ENCODE measurements at regions not wholly inside any gene's neighbourhood (a gene's known extent, or its start where the extent isn't known, plus 50 kb on each side); places are given as distances from the start of the nearest gene placed in this dataset.

DNA sequence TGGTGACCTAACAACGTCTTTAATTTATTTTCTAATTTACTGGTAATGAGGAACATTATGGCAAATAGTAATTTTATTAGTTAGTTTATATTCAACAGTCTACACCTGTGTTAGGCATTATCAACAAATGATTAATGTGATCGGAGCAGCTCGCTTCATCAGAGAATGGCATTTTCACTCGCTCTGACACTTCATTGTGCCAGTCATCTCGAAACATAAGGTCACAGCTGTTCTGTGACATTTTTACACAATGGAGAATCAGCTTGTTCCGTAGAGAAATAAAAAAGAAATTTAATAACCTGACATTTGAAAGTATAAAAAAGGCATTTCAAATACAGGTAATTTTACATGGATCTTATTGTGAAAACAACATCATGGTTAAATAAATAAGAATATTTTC lies 858.4 kb downstream of the SLITRK6 start:
- TF ChIP-seq GATA3 (IDR thresholded peaks at IDR 0.05; ENCODE audit: low read depth, low read length) (no peak), GATA2 (IDR thresholded peaks at IDR 0.05; ENCODE audit: low read depth, low read length) (no peak)
